GM18511 (cell line): ENCODE measurements at regions not wholly inside any gene's neighbourhood (a gene's known extent, or its start where the extent isn't known, plus 50 kb on each side); places are given as distances from the start of the nearest gene placed in this dataset.
"Not testable (repeated sequence)": the region's sequence is repeated elsewhere in the genome, so short reads cannot be mapped to it uniquely, and the experiment has no call there.

Experiments used
- ATAC-seq: cut with Tn5 transposase; IDR thresholded peaks from one replicate; pipeline ENCODE4 v1.9.1; 2021; ENCODE audit warnings: mild to moderate bottlenecking, moderate library complexity; ENCODE audit not compliant: unreplicated experiment

DNA sequence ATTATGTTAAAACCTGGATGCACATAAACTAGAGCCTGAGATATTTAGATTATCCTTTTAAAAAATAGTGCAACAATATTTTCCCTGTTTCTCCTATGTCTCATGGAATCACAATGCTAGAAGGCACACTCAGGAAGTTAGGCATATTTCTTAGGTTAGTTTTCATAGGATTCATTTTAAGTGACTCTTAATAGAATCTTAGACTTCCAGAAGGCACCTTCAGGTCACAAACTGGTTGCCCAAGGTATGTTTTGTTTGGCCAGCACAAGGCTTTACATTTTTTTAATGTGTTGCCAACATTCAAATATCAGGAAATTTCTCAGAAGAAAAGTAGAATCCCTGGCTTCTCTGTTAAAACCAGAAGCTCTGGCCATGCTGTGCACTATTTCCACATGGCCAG is 129.3 kb downstream of the LNPK start:
- no peak for ATAC-seq

DNA sequence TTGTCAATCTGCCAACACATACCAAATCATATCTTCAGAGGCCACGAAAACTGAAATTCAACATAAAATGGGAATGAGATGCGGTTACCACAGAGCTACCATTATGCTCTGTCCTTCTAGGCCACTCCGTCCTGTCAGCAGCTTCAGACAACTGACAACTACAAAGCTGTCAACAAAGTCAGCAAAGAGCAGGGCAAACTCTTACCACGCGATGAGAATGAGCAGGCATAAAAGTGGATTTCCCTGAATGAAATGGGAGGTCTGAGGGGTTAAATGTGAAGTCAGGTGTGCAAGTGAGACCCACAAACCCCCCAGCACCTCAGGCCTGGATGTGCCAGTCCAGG is 130.1 kb downstream of the LNPK start:
- ATAC-seq: no peak

DNA sequence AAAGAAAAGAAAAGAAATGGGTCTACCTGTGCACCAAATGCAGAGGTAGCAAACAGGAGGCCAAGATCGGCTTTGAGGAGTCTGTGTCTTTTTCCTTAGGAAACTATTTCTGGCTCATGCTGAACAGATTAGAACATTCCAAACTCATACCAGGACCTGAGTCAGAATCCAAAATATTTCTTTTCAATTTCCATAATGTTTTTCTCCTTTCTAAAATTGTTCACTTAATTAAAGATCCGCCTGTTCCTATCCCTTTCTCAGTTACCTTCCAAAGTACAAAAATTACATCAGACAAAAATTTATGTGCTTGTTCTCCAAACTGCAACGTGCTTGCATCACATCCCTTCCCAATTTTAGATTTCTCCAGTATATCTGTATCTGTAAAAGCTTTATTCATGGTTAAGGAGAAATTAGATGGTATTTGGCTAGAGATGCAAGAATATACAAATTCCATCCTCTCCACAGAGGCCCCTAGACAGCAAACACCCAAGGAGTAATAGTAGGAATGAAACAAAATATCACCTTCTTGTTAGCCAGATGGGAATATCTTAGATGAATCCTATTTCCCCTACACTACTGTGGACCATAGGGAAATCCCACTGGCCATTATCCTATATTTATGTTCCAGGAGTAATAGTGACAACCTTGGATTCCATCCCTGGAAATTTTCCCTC is 130.6 kb downstream of the LNPK start:
- ATAC-seq: no peak

DNA sequence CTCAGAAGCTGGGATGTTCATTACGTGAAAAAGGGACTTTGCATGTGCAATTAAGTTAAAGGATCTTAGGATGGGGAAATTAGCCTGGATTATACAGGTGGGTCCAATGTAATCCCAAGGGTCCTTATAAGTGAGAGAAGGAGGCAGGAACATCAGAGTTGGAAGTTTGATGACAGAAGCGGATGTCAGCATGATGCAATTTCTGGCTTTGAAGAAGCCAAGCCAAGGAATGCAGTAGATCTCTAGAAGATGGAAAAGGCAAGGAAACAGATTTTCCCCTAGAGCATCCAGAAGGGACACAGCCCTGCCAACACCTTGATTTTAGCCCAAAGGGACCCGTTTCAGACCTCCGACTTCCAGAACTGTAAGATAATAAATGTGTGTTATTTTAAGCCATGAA is 136.4 kb downstream of the LNPK start:
- ATAC-seq: no peak

DNA sequence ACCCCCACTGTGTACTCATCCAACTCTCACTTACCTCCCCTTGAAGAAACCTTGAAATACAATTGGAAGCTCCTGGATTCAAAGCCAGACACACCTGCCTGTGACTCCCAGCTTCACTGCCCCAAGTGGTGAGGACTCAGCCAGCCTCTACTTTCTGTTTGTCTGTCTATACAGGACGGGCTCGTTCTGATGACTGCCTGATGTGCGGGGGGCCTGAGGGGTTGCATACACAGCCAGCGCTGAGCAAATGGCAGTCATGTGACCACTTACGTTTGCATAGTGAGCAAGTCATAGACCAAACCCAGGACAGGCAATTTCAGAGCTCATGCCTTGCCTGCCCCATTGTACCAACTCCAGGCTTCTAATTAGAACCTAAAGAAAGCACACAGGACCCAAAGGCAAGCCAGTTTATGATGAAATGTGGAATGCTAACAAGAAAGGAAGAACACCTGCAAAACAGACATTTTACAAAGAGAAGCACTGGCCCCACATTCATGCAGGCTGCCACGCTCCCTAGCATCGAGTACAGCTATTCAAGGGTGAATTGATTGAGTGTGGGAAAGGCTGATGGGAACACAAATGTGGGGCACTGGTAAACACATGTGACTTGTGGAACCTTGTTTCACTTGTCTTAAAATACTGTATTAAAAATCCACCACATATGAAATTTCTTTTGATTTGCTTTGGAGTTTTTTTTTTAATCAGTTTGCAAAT is 137.8 kb downstream of the LNPK start:
- ATAC-seq: no peak

DNA sequence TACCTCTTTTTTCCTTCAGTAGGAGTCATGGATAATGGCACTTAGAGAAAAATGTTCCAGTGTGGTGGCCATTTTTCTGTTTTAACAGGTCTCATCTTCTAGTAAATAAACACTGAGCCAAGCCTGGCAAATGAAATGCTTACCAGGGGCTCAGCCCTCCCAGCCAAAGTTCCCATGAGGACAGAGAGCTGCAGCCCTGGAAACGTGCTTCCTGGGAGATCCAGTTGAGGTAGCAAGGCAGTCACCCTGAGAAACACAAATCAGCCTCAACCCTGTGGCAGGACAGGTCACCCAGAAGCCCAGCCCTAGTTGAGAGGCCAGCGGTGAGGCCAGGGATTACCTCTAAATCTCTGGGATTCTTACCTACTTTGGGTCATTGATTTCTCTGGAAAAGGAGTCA is 140.1 kb downstream of the LNPK start:
- no peak for ATAC-seq

DNA sequence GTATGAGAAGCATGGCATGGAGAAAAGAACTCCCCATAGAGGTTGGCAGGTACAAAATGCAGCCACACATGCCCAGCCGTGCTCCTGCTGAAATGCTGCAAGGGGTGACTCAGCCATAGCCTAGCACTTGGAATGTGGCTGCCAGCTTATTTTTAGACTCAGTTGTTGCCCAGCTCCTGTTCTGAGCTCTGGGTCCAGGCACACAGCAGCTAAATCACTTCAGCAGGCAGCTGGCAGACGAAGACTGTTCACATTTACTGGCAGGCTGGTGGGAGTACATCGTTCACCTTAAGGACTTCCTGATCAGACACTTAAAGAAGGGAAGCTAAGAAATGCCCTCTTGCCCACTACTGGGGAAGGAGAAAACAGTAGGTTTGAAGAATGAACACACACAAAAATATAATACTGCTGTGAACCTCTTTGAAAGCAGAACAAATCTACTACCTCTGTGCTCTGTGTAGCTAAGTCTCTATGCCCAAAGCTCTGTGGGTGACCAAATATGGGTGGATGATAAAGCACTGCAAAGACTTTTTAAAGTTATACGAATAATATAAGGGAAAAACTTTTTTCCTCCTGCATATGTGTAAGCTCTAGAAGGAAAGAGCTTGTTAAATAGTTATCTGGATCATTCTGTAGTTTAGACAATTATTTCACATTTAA is 146.1 kb downstream of the LNPK start:
- no peak for ATAC-seq

DNA sequence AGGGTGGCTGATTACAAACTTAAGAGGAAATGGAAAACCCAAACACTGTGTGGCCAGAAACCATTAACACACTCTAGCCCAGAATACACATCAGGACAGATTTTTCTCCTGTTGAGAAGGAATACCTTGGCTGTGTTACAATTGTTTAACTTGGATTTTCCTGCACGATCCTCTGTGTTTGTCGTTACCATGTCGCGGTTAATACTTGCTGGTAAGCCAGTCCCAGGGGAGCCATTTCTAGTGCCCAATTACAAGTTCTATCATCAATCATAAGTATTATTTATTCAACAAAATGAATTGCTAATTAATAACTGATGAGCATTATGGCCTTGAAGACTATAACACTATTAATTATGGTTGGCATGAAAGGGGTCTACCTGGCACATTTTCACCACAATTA is 146.8 kb downstream of the LNPK start:
- no peak for ATAC-seq

DNA sequence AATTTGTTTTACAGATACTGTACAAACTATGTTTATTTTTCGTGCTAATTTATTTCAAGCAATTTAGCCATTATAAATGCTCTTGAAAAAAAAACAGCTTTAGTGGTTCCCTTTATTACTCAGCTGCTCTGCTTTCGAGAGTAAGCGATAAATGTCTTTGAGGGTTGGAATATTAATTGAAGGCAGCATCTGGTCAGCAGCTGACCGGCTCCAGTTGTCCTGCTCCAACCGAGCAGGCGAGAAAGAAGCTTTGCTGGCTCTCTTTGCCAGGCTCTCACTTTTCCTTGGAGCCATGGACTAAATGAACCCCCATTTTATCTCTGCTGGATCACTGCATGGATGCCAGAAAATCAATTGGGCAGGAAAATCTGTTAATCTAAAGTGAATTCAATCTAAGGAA is 147.4 kb downstream of the LNPK start:
- no peak for ATAC-seq

DNA sequence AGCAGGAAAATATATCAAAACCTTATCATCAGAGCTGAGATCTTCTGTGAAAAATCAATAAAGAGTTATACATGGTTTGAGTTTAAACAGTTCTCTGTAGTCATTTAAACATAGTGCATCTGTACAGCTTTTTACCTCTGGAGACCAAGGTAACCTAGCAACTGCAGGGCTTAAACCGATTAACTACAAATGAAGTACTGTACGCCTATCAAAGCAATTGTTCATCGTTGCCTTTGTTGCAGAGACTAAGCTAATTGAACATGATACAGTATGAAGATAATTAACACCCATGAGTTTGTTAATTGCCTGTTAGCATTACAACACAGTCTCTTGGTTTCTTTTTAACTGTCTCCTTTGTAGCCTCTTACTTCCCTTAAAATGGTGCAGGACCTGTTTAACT is 147.9 kb downstream of the LNPK start:
- no peak for ATAC-seq

DNA sequence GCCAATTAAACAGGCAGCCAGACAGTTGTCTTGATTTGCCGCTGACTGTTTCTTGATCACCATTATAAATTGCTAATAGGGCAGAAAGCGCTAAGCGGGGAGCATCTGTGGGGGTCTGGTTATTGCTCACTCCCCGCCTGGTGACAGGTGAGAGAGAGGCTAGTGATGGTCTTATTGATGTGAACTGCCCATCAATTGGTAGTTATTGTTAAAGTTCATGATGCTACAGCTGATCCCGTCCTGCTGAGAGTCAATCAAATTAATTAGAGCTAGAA is 148.5 kb downstream of the LNPK start:
- no peak for ATAC-seq

DNA sequence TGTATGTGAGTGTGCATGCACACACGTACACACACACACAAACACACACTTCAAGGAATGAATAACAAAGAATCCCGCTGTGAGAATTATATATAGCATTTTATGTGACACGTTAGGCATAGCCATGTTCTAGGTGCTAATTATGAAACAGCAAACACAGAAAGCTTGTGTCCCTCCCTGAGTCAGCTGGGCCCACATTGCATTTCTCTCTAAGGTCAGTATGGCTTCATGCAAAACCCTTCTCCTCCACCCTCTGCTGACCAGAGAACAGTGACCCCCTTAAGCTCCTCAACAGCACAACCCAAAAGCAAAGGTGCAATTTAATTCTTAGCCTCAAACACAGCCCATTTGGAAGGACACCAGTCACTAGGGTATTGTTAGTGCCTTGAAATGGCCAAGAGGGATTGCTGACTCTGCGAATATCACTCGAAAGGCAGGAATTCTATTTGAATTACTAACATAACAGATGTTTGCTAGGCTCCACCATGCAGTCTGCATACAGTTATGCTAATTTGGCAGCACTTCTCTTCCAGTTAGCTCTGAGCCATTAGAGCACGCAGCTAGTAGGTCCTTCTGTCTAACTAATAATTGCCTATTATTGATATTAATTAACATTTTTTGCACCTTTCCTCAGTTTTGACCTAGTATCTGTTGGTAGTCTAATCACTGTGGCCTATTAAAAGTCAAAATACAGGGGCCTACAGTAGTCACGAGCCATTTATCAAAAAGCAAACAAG is 149.0 kb downstream of the LNPK start:
- no peak for ATAC-seq

DNA sequence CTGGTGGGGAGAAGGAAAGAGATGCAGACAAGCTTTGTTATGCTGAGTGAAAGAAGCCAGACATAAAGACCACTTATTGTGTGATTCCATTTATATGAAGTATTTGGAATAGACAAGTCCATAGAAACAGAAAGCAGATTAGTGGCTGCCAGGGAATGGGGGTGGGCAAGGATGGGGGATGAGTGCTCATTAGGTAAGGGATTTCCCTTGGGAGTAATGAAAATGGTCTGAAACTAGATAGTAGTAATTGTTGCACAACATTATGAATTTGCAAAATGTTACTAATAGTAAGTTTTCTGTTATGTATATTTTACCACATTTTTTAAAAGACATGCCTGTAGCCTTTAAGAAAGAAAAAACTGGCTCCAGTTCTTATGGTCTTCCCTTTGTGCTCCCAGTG is 154.9 kb downstream of the LNPK start:
- ATAC-seq: no peak

DNA sequence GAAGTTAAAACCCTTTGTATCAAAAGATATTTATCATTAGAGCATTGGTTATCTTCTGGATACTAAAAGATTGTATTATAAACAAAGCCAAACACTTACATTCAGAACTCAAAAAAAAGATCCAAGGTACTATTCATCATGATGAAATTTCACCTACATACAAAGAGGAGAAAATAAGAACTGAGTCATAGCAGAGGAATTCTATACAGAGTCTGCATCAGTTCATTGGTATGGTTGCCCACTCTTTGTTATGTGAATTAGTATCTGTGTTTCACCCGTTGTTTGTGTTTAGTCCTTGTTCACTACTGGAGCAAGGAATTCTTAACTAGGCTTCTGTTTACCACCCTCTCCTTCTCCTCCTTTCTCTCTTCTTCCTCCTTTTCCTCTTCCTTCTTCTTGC is 157.9 kb downstream of the LNPK start:
- no peak for ATAC-seq

DNA sequence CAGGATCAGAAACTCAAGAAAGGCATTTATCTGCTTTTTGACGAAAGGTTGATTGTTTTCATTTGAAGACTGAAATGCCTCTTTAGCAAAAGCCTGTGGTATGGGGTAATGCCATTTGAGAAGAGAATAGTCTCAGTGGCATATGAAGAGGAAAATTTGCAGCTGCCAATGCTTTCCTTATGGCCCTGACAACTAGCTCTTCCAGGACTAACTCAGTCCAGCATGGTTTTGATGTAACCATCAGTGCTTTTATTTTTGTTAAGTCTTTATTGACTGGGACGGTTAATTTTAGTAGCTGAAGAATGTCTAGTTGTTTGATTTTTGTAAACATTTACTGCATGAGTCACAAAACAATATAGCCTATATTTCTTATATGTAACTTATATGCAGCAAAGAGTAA is 158.4 kb downstream of the LNPK start:
- ATAC-seq: no peak

DNA sequence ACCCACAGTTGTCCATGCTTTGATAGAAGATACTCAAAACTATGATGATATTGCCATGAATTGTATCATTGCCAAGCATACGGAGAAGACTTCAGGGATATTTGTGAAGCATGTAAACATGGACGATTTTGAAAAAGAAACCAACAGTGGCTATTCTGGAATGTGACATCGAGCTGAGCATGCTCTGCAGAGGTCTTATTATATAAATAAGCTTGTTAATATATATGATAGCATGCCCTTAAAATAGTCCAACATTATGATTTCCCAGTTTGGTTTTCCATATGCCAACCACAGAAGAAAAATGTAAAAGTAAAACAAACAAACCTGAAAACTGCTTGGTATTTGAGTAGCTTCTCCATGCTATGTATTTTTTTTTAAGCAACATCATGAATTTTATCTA is 159.1 kb downstream of the LNPK start:
- no peak for ATAC-seq

DNA sequence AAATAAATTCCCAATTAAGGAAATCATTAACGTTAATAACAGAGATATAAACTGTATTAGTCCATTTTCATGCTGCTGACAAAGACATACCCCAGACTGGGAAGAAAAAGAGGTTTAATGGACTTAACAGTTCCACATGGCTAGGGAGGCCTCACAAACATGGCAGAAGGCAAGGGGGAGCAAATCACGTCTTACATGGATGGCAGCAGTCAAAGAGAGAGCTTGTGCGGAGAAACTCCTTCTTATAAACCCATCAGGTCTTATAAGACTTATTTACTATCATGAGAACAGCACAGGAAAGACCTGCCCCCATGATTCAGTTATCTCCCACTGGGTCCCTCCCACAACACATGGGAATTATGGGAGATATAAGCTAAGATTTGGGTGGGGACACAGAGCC is 161.3 kb downstream of the LNPK start:
- ATAC-seq: not testable (repeated sequence)

DNA sequence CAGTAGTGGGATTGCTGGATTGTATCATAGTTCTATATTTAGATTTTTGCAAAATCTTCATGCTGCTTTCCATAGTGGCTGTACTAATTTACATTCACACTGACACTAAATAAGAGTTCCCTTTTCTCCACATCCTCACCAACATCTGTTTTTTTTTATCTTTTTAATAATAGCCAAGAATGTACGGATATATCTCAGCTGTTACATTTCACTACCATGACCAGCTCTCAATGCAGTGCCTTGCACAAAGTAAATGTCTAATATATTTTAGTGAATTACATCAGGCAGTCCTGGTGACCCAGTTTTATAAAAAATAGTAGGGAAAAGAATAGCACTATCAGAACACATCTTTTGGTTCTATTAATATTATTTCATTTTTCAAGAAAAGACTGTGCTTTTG is 161.8 kb downstream of the LNPK start:
- no peak for ATAC-seq

DNA sequence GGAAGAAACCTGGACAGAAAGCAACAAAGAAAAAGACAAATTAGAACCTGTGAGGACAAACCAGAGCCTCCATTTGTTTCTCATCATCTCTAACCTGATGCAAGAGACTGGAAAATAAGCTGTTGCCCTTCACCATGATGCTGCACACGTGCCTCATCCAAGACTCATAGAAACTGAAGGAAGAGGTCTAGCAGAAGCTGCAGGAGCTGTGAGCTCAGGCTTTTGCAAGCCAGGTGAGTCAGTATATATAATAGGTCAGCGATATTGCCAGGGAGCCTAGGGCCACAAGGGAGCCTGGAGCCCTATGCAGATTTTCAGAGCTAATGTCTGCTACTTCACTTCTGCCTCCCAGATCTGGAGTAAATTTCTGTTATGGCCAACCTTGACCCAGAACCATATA is 163.1 kb downstream of the LNPK start:
- no peak for ATAC-seq

DNA sequence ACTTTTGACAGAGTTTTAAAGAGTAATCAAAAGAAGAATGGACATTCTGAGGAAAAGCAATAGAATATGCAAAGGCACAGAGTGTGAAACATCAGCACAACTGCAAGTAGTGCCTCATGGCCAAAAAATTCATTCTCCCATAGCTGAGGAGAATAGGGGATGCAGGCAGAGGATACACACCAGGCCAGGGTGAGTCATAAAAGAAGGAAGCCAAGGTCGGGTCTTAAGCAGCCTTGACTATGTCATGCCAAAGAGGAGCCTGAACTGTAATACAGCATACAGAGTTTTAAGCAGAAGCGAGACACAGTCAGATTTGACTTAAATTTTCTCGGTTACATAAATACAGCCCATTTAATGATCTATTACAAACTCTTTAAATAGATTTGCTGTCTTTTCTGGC is 165.0 kb downstream of the LNPK start:
- no peak for ATAC-seq

DNA sequence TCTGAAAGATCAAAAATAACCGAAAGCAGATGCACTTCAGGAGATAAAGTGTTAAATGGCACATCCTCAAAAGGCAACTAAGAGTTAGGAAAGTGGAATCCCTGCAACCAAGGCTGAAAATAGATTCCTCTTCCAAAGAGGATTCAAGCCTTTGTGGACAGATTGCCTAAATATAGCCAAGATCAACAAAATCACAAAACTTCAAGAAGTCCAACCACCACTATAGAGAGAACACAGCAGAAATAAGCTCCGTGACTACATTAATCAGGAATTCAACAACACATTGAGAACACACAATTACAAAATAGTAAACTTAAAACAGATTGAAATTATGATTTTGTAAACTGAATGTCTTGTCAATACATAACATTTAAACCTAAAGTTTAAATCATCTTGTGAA is 165.7 kb downstream of the LNPK start:
- no peak for ATAC-seq

DNA sequence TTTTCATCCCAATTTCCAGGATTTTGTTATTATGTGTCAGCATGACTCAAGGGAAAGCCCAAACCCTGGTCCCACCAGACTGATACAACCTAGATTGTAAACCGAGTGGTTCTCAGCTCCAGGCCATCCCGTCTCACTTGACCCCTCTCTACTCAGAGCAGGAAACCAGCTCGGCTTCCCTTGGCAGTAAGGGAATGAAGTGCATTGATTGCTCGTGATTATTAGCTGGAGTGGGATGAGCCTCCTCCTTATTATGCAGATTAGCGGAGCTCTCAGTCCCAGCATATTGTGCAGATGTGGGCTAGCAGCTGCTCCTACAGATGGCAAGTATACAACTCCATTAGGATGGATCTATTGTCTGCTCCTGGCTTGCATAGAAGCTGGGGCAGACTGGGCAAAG is 167.6 kb downstream of the LNPK start:
- ATAC-seq: no peak
